H1 (cell line): ENCODE measurements at regions not wholly inside any gene's neighbourhood (a gene's known extent, or its start where the extent isn't known, plus 50 kb on each side); places are given as distances from the start of the nearest gene placed in this dataset.

Experiments
- CTCF ChIA-PET: fragments of 300-600 bp; sonication (Branson Sonifier 250); formaldehyde crosslinking; loops from one replicate; lab custom pipeline; 2021; ENCODE audit not compliant: partially characterized antibody; lab: Charles Lee
- POLR2A ChIA-PET: fragments of 300-600 bp; sonication (Branson Sonifier 250); formaldehyde crosslinking; loops from one replicate; lab custom pipeline; 2021; ENCODE audit warnings: inconsistent platforms; ENCODE audit not compliant: partially characterized antibody; lab: Charles Lee
- DNase-seq, 2 experiments: peaks; one replicate each; pipeline versions ENCODE4 v3.0.0 to v3.0.0-alpha.2; 2010 to 2022; ENCODE audit warnings: low spot score in 2 of 2, low read depth in 1 of 2, mixed read lengths in 1 of 2
- FAIRE-seq: peaks from 2 replicates; lab custom pipeline; 2011; peaks lifted over from hg19 to GRCh38; lab: Jason Lieb, UNC
- H2AFZ ChIP-seq: 2 replicates; pipeline ENCODE4 v1.8.1; 2012; ENCODE audit warnings: low read length, inconsistent platforms
- H2AK5ac ChIP-seq: 2 replicates; pipeline ENCODE4 v1.6.1; 2013; ENCODE audit warnings: low read depth, low read length
- H2BK120ac ChIP-seq: replicated peaks from 2 replicates; pipeline ENCODE3; 2013; ENCODE audit warnings: low read depth, low read length, inconsistent platforms
- H2BK12ac ChIP-seq: 2 replicates; pipeline ENCODE4 v1.6.1; 2013; ENCODE audit warnings: low read depth, low read length
- H2BK15ac ChIP-seq: 2 replicates; pipeline ENCODE4 v1.6.1; 2013; ENCODE audit warnings: low read length
- H2BK20ac ChIP-seq: 2 replicates; pipeline ENCODE4 v1.6.1; 2013; ENCODE audit warnings: low read length
- H2BK5ac ChIP-seq: 2 replicates; pipeline ENCODE4 v1.6.1; 2013; ENCODE audit warnings: low read depth, low read length
- H3K14ac ChIP-seq: 2 replicates; pipeline ENCODE4 v1.6.1; 2013; ENCODE audit warnings: inconsistent platforms; ENCODE audit not compliant: insufficient read length
- H3K18ac ChIP-seq: 2 replicates; pipeline ENCODE4 v1.6.1; 2013; ENCODE audit warnings: low read length; ENCODE audit errors: extremely low read depth
- H3K23ac ChIP-seq: 2 replicates; pipeline ENCODE4 v1.6.1; 2013; ENCODE audit warnings: inconsistent platforms; ENCODE audit not compliant: insufficient read length
- H3K23me2 ChIP-seq: 2 replicates; pipeline ENCODE4 v1.6.1; 2013; ENCODE audit warnings: low read depth, low read length
- H3K27ac ChIP-seq: 2 replicates; pipeline ENCODE4 v1.6.1; 2011; ENCODE audit warnings: low read depth, low read length, inconsistent platforms
- H3K27me3 ChIP-seq, 4 experiments: replicated peaks in 1 of 4; 1 replicate in 1 of 4; 2 replicates in 3 of 4; pipeline versions ENCODE4 v1.6.1 to v1.8.1; 2011 to 2013; ENCODE audit warnings: low read length in 3 of 4, mild to moderate bottlenecking in 3 of 4, inconsistent platforms in 2 of 4, mixed read lengths in 2 of 4, moderate library complexity in 1 of 4; ENCODE audit not compliant: control insufficient read depth in 3 of 4, insufficient read depth in 3 of 4; ENCODE audit errors: extremely low read depth in 1 of 4
- H3K36me3 ChIP-seq, 4 experiments: 2 replicates each; pipeline versions ENCODE4 v1.6.1 to v1.8.1; 2011 to 2013; ENCODE audit warnings: mild to moderate bottlenecking in 4 of 4, low read length in 3 of 4, moderate library complexity in 2 of 4, control low read depth in 1 of 4, inconsistent platforms in 1 of 4; ENCODE audit not compliant: insufficient read depth in 4 of 4, control insufficient read depth in 2 of 4
- H3K4ac ChIP-seq: replicated peaks from 2 replicates; pipeline ENCODE3; 2013; ENCODE audit warnings: low read length, low read depth, mixed read lengths, inconsistent platforms; ENCODE audit not compliant: insufficient read length
- H3K4me1 ChIP-seq, 4 experiments: replicated peaks in 1 of 4; 1 replicate in 1 of 4; 2 replicates in 3 of 4; pipeline versions ENCODE4 v1.6.1 to v1.8.1; 2011 to 2013; ENCODE audit warnings: low read length in 3 of 4, inconsistent platforms in 2 of 4, mixed read lengths in 1 of 4; ENCODE audit not compliant: insufficient read depth in 4 of 4, control insufficient read depth in 3 of 4
- H3K4me2 ChIP-seq, 2 experiments: 2 replicates each; pipeline versions ENCODE4 v1.6.1 to v1.8.1; 2011 to 2013; ENCODE audit warnings: low read depth in 2 of 2, low read length in 2 of 2, control low read depth in 1 of 2, inconsistent platforms in 1 of 2, mild to moderate bottlenecking in 1 of 2; ENCODE audit not compliant: insufficient read depth in 1 of 2
- H3K4me3 ChIP-seq, 4 experiments: fragments of 200-600, 300-600 bp in 1 of 4; sonication (generic), shearing (Covaris generic), sonication (Bioruptor Twin) in 1 of 4; 2 replicates each; pipeline versions ENCODE4 v1.5.1 to v1.8.1; 2011 to 2016; ENCODE audit warnings: low read length in 4 of 4, low read depth in 3 of 4, control low read depth in 2 of 4, inconsistent platforms in 2 of 4, mild to moderate bottlenecking in 2 of 4, mixed read lengths in 1 of 4, moderate library complexity in 1 of 4; ENCODE audit not compliant: insufficient read depth in 2 of 4; ENCODE audit errors: extremely low read depth in 1 of 4
- H3K56ac ChIP-seq: replicated peaks from 2 replicates; pipeline ENCODE3; 2013; ENCODE audit warnings: low read depth, mild to moderate bottlenecking, mixed read lengths, low read length, inconsistent platforms; ENCODE audit not compliant: insufficient read length
- H3K79me1 ChIP-seq: 2 replicates; pipeline ENCODE4 v1.6.1; 2013; ENCODE audit warnings: low read depth, low read length, control low read depth
- H3K79me2 ChIP-seq, 2 experiments: 2 replicates each; pipeline versions ENCODE4 v1.6.1 to v1.8.1; 2012 to 2013; ENCODE audit warnings: low read length in 2 of 2, mild to moderate bottlenecking in 2 of 2, inconsistent platforms in 1 of 2; ENCODE audit not compliant: insufficient read depth in 2 of 2, control insufficient read depth in 1 of 2
- H3K9ac ChIP-seq, 4 experiments: replicated peaks in 1 of 4; 1 replicate in 1 of 4; 2 replicates in 3 of 4; pipeline versions ENCODE4 v1.6.1 to v1.8.1; 2011 to 2013; ENCODE audit warnings: low read depth in 3 of 4, low read length in 3 of 4, control low read depth in 2 of 4, mild to moderate bottlenecking in 2 of 4, moderate library complexity in 2 of 4, inconsistent platforms in 1 of 4; ENCODE audit errors: extremely low read depth in 1 of 4
- H3K9me3 ChIP-seq, 2 experiments: 2 replicates each; pipeline versions ENCODE4 v1.6.1 to v1.8.1; 2012 to 2013; ENCODE audit warnings: mild to moderate bottlenecking in 2 of 2, moderate library complexity in 2 of 2, control low read depth in 1 of 2, inconsistent platforms in 1 of 2, low read depth in 1 of 2, low read length in 1 of 2, mixed read lengths in 1 of 2; ENCODE audit not compliant: insufficient read depth in 2 of 2
- H4K20me1 ChIP-seq, 2 experiments: replicated peaks in 1 of 2; 2 replicates each; pipeline versions ENCODE3 to v1.8.1; 2011 to 2013; ENCODE audit warnings: inconsistent platforms in 2 of 2, low read length in 2 of 2, mild to moderate bottlenecking in 1 of 2; ENCODE audit not compliant: insufficient read depth in 2 of 2, control insufficient read depth in 1 of 2
- H4K5ac ChIP-seq: 2 replicates; pipeline ENCODE4 v1.6.1; 2013; ENCODE audit warnings: low read length, low read depth, mixed read lengths, inconsistent platforms; ENCODE audit not compliant: insufficient read length
- H4K8ac ChIP-seq: 2 replicates; pipeline ENCODE4 v1.8.0; 2013; ENCODE audit warnings: mild to moderate bottlenecking, moderate library complexity, low read length, inconsistent platforms; ENCODE audit not compliant: insufficient read depth; ENCODE audit errors: extremely low read depth
- H4K91ac ChIP-seq: replicated peaks from 2 replicates; pipeline ENCODE3; 2013; ENCODE audit warnings: low read length, mixed read lengths, inconsistent platforms; ENCODE audit not compliant: insufficient read length
- ATF2 ChIP-seq: IDR thresholded peaks from 2 replicates; pipeline ENCODE4 v1.6.1; 2012; ENCODE audit warnings: low read length, inconsistent platforms
- BACH1 ChIP-seq: IDR thresholded peaks from 2 replicates; pipeline ENCODE4 v1.6.1; 2012; ENCODE audit warnings: low read length, improper control_type of control experiment
- GABPA ChIP-seq: IDR thresholded peaks from 2 replicates; pipeline ENCODE4 v1.6.1; 2011; ENCODE audit warnings: mild to moderate bottlenecking, low read length, moderate library complexity, borderline replicate concordance; ENCODE audit not compliant: insufficient read depth
- POLR2AphosphoS5 ChIP-seq: IDR thresholded peaks from 2 replicates; pipeline ENCODE4 v1.6.1; 2011; ENCODE audit warnings: low read depth, low read length
- RNF2 ChIP-seq: fragments of 200-900, 300-1000 bp; sonication (generic); IDR thresholded peaks from 2 replicates; pipeline ENCODE4 v1.7.1; 2016; ENCODE audit warnings: borderline replicate concordance, low read depth, mild to moderate bottlenecking, antibody characterized with exemption, low read length; ENCODE audit not compliant: poor library complexity, severe bottlenecking; ENCODE audit errors: missing control alignments
- RXRA ChIP-seq: IDR thresholded peaks from 2 replicates; pipeline ENCODE4 v1.6.1; 2011; ENCODE audit warnings: low read depth, mild to moderate bottlenecking, low read length, moderate library complexity; ENCODE audit not compliant: insufficient read depth
- SIN3A ChIP-seq, 2 experiments: IDR thresholded peaks in 1 of 2; conservative IDR thresholded peaks in 1 of 2; 2 replicates each; pipeline ENCODE4 v1.6.1; 2011 to 2012; ENCODE audit warnings: low read length in 2 of 2, improper control_type of control experiment in 1 of 2, low read depth in 1 of 2, mild to moderate bottlenecking in 1 of 2
- SIX5 ChIP-seq: IDR thresholded peaks from 2 replicates; pipeline ENCODE4 v1.6.1; 2011; ENCODE audit warnings: mild to moderate bottlenecking, low read depth, low read length
- SRF ChIP-seq: IDR thresholded peaks from 2 replicates; pipeline ENCODE4 v1.6.1; 2011; ENCODE audit warnings: mild to moderate bottlenecking, low read depth, low read length, moderate library complexity
- TBP ChIP-seq: IDR thresholded peaks from 2 replicates; pipeline ENCODE4 v1.6.1; 2011; ENCODE audit warnings: low read depth, low read length, improper control_type of control experiment
- WGBS, 2 experiments: shearing (Covaris generic) in 1 of 2; methylation state at CpG; one replicate each; pipeline versions ENCODE4 v1.1.6 to v1.1.7; 2013 to 2015; ENCODE audit warnings: low lambda C conversion rate in 2 of 2, mixed read lengths in 2 of 2, inconsistent platforms in 1 of 2, low coverage in 1 of 2, missing lambda C conversion rate in 1 of 2; ENCODE audit not compliant: insufficient replicate concordance in 2 of 2, insufficient coverage in 1 of 2, insufficient read length in 1 of 2; ENCODE audit errors: extremely low coverage in 1 of 2, missing lambda C conversion rate in 1 of 2; 5-methylcytosine and 5-hydroxymethylcytosine counted together

- Histone ChIP-seq H3K56ac (no peak overlapping the region), H2AFZ (no peak overlapping the region), H3K4me1 (no peaks in the 10 kb centered on the region; a peak in 1 of 7 replicates), H3K4ac (no peak overlapping the region), H4K20me1 (no peaks in the 10 kb centered on the region), H2BK120ac (no peak overlapping the region), H4K8ac (no peak overlapping the region), H2BK20ac (no peak overlapping the region), H2BK12ac (no peak overlapping the region), H3K79me1 (no peaks in the 10 kb centered on the region), H3K27me3 (no peaks in the 10 kb centered on the region), H2AK5ac (no peak overlapping the region), H3K23ac (no peak overlapping the region), H3K79me2 (no peaks in the 10 kb centered on the region), H3K14ac (no peak overlapping the region), H3K23me2 (no peaks in the 10 kb centered on the region), H3K27ac (no peak overlapping the region), H2BK15ac (no peak overlapping the region), H4K91ac (no peak overlapping the region), H3K9ac (no peak overlapping the region), H3K18ac (no peak overlapping the region), H2BK5ac (no peak overlapping the region), H3K4me2 (no peak overlapping the region), H3K36me3 (no peaks in the 10 kb centered on the region), H4K5ac (no peak overlapping the region), H3K4me3 (no peak overlapping the region), H3K9me3 (no peaks in the 10 kb centered on the region)
- no peak for DNase-seq
- CTCF ChIA-PET, result interaction anchor here (1.0 to 1.8 kb wide), 4 partner anchors 9 to 25 kb away, joined by 3 to 7 read pairs (median 4); no protein-coding TSS in a partner anchor
- POLR2A ChIA-PET, result interaction anchor here (1.1 kb wide), 1 partner anchor 11 kb away, joined by 4 read pairs; no protein-coding TSS in a partner anchor
- no peak for FAIRE-seq
- WGBS, 2 experiments, result 93% methylated on average over 5 of the region's 5 CpGs; no CpG with 5 or more reads in 1 of the 2 experiments
- TF ChIP-seq ATF2 (no peak), BACH1 (no peak), TBP (no peak), RNF2 (no peak), SRF (no peak), RXRA (no peak), SIX5 (no peak), POLR2AphosphoS5 (no peak), SIN3A (conservative IDR thresholded peaks at IDR 0.05 in 1 of 2, IDR thresholded peaks at IDR 0.05 in 1 of 2; ENCODE audit: low read depth in 1 of 2, low read length in 2 of 2) (no peak), GABPA (no peak)
Observed at GRCh38 chr2:107576991-107577390, 249.7 kb upstream of the RGPD4 start.
